WERI-Rb-1 (cell line): ENCODE measurements at regions not wholly inside any gene's neighbourhood (a gene's known extent, or its start where the extent isn't known, plus 50 kb on each side); places are given as distances from the start of the nearest gene placed in this dataset.

Experiments used
- DNase-seq: peaks from one replicate; pipeline ENCODE4 v3.0.0-alpha.2; 2020
- H3K27ac ChIP-seq: fragments of 250-450 bp; sonication (Bioruptor Pico); 2 replicates; pipeline ENCODE4 v1.5.1; 2020; ENCODE audit warnings: mild to moderate bottlenecking, moderate library complexity
- H3K27me3 ChIP-seq: fragments of 250-450 bp; sonication (Bioruptor Pico); 2 replicates; pipeline ENCODE4 v1.5.1; 2021; ENCODE audit warnings: mild to moderate bottlenecking, low read depth, moderate library complexity; ENCODE audit not compliant: insufficient read depth, severe bottlenecking
- H3K36me3 ChIP-seq: fragments of 250-450 bp; sonication (Bioruptor Pico); 2 replicates; pipeline ENCODE4 v1.5.1; 2020; ENCODE audit warnings: mild to moderate bottlenecking, moderate library complexity
- H3K4me3 ChIP-seq: 2 replicates; pipeline ENCODE4 v1.5.1; 2011; ENCODE audit warnings: low read depth, mild to moderate bottlenecking, control low read depth, low read length
- H3K9me3 ChIP-seq: fragments of 250-450 bp; sonication (Bioruptor Pico); 2 replicates; pipeline ENCODE4 v1.5.1; 2021; ENCODE audit warnings: mild to moderate bottlenecking, moderate library complexity; ENCODE audit not compliant: severe bottlenecking
- CTCF ChIP-seq: IDR thresholded peaks from 2 replicates; pipeline ENCODE4 v1.5.1; 2011; ENCODE audit warnings: low read depth, mild to moderate bottlenecking, control low read depth, inconsistent platforms, low read length

- Histone ChIP-seq H3K9me3 (no peaks in the 10 kb centered on the region), H3K4me3 (no peak overlapping the region), H3K27me3 (no peaks in the 10 kb centered on the region), H3K36me3 (no peaks in the 10 kb centered on the region), H3K27ac (no peak overlapping the region)
- TF ChIP-seq CTCF, result no peak
- DNase-seq, result no peak
These were observed 527.5 kb upstream of the ID4 start for GRCh38 chr6:19309661-19310060.

- Histone ChIP-seq H3K27ac (peak overlapping the region; percentile 63), H3K36me3 (no peaks in the 10 kb centered on the region), H3K4me3 (no peak overlapping the region), H3K27me3 (no peaks in the 10 kb centered on the region), H3K9me3 (no peaks in the 10 kb centered on the region)
- peak; percentile 23 for DNase-seq
- no peak for TF ChIP-seq CTCF
These were observed 525.4 kb upstream of the ID4 start for GRCh38 chr6:19311786-19312185.

GRCh38 chr6:19312241-19312978 lies 524.8 kb upstream of the ID4 start:
- H3K27ac ChIP-seq, result peak overlapping the region; percentile 63

GRCh38 chr6:19317431-19317986 lies 519.7 kb upstream of the ID4 start:
- Histone ChIP-seq H3K36me3 (no peaks in the 10 kb centered on the region), H3K9me3 (no peaks in the 10 kb centered on the region), H3K4me3 (no peak overlapping the region), H3K27me3 (no peaks in the 10 kb centered on the region), H3K27ac (no peak overlapping the region)
- TF ChIP-seq CTCF, result no peak
- DNase-seq, result no peak

More at GRCh38 chr6:19312241-19312978, 524.8 kb upstream of the ID4 start:
- TF ChIP-seq CTCF, result no peak
- no peaks in the 10 kb centered on the region for H3K9me3 ChIP-seq
- H3K27me3 ChIP-seq, result no peaks in the 10 kb centered on the region
- H3K4me3 ChIP-seq, result no peak overlapping the region
- peak; percentile 88 for DNase-seq
- no peaks in the 10 kb centered on the region for H3K36me3 ChIP-seq

- no peak for TF ChIP-seq CTCF
These were observed 518.2 kb upstream of the ID4 start for GRCh38 chr6:19319005-19319404.

GRCh38 chr6:19320111-19320581 lies 517.0 kb upstream of the ID4 start:
- no peaks in the 10 kb centered on the region for H3K9me3 ChIP-seq
- H3K36me3 ChIP-seq, result no peaks in the 10 kb centered on the region
- H3K27ac ChIP-seq, result no peak overlapping the region
- H3K27me3 ChIP-seq, result no peaks in the 10 kb centered on the region
- DNase-seq, result no peak
- TF ChIP-seq CTCF, result no peak
- no peak overlapping the region for H3K4me3 ChIP-seq

More at GRCh38 chr6:19319005-19319404, 518.2 kb upstream of the ID4 start:
- Histone ChIP-seq H3K27ac (no peak overlapping the region), H3K27me3 (no peaks in the 10 kb centered on the region), H3K4me3 (no peak overlapping the region), H3K36me3 (no peaks in the 10 kb centered on the region), H3K9me3 (no peaks in the 10 kb centered on the region)
- no peak for DNase-seq
